GM19328 (cell line): ENCODE measurements at regions not wholly inside any gene's neighbourhood (a gene's known extent, or its start where the extent isn't known, plus 50 kb on each side); places are given as distances from the start of the nearest gene placed in this dataset.

Experiments used
- ATAC-seq: cut with Tn5 transposase; IDR thresholded peaks from one replicate; pipeline ENCODE4 v1.9.1; 2021; ENCODE audit warnings: mild to moderate bottlenecking, moderate library complexity; ENCODE audit not compliant: unreplicated experiment

DNA sequence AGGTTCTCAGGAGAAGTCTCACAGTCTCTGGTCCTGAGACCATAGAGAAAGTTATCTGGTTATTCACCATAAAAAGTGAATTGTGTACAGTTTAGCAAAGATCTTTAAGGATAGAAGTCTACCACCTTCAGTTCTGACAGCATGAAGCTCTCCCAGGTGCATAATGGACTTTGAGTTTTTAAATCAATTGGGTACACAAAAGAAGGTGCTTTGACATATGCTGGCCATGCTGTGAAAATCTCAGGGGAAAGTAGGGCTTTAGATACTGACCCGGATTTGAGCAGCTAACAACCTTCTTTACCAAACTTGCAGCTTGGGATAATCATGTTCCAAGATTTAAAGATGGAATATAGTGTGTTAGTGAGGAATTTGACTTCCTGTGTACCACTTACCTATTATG, 264.2 kb downstream of the ZSWIM6 start:
- no peak for ATAC-seq

DNA sequence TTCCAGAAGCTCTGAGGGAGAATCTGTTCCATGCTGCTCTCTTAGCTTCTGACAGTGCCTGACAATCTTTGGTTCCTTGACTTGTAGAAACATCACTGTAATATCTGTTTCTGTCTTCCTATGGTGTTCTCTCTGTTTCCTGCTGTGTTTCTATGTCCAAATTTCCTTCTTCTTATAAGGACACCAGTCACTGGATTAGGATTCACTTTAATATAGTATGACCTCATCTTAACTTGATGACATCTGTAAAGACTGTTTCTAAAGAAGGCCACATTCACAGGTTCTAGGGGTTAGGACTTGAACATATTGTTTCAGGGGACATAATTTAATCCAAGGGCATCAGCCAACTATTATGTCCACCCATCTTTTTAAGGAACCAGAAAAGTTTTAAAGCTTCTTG, 265.6 kb downstream of the ZSWIM6 start:
- no peak for ATAC-seq

GRCh38 chr5:61598126-61598525, 266.1 kb downstream of the ZSWIM6 start:
- ATAC-seq = no peak

DNA sequence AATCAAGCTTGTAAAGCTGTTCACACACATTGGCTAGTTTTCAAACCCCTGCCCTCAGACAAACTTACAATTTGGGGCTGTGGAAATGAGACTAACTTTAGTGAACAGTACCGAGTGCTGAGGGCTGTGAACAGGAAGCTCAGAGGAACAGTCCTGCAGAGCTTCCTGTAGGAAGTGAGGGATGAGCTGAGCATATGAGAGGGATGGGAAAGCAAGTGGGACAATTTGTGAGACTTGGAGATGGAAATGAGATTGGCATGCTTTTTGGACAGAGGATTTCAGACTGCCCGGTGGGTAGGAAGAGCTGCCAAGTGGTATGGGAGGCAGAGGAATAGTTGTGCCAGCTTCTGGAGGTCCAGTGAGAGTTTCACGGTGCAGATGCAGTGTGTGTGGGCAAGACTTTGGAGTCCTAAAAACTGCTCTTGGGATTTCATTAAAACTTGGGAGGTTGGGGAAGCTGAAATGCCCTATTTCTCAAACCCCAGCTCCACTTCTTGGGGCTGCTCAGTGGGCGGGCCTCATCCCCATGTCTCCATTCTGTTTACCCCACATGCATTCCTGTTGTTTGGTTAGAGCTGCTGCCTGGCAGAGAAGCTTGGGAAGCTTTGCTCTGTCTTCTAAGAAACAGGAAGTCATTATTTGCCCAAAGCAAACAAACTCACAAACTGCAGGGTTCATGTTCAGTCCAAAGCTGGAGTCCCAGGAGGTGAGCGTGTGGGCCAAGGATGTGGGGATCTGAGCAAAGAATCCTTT, 267.5 kb downstream of the ZSWIM6 start:
- ATAC-seq = no peak

GRCh38 chr5:61600123-61600444, 268.0 kb downstream of the ZSWIM6 start:
- no peak for ATAC-seq

DNA sequence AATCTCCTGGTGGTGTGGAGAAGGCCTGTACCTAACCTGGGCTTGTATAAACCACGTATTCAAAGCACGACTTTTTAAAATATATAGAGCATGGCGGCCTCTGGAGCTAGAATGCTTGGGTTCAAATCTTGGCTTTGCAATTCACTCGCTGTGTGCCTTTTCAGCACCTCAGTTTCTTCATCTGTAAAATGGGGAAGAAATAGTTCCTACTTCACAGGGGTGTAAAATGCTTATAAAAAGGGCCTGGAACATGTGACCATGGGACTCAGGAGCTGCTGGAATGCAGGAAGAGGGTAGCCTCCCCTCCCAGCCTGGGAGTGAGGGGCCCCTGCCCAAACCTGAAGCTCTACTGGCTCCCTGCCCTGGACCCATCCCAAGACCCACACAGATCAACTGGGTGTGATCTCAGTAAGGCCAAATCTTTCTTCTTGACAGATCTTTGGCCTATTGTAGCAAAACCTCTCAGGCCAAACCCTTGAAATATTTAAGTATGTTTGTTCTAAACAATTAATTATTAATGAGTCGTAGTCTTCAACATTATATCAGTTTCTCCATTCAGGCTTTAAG, 269.0 kb downstream of the ZSWIM6 start:
- no peak for ATAC-seq

- no peak for ATAC-seq
Measured at GRCh38 chr5:61603211-61603908, 271.3 kb downstream of the ZSWIM6 start.

DNA sequence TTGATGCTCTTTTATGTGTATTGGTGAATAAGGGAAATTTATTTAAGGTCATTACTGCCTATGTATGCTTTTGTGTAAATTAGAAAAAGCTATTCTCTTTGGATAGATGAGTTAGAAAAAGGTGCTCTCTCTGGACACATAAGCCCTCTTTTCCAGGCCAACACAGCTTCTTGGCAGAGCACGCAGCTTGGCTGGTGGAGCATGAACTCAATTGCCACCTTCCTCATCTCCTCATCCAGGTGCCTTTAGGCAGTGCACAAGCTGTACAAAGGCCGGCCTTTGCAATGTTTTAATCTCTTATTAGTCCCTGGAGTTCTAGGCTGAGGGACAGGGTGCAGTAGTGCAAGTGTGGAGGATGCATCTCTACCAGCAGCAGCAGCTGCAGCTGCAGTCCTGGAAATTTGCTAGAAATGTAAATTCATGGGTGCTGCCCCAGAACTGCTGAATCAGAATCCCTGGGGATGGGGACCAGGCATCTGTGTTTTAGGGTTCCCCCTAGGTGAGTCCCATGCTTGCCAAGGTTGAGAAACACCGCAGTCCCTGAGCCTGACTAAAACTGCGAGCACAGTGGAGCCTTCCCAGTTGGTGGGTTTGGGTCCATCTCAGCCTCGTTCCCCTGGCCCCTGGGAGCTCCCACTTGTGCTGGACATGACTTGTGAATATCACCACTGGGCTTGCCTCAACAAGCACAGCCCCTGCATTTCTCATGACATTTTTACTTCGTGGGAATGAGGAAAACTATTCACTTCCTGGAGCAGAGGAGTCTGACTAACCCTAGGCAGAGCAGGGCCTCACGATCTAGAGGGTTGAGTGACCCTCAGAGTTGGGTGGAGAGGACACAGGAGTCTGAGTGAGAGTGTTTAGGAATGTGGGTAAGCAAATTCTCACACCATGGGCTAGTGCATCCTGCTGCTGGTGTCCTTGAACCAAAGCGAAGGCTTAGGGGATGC, 272.3 kb downstream of the ZSWIM6 start:
- ATAC-seq = no peak

- ATAC-seq = no peak
Measured at GRCh38 chr5:61609840-61610677, 278.0 kb downstream of the ZSWIM6 start.

- no peak for ATAC-seq
Measured at GRCh38 chr5:61610678-61611024, 278.6 kb downstream of the ZSWIM6 start.

- ATAC-seq = no peak
Measured at GRCh38 chr5:61612431-61612830, 280.4 kb downstream of the ZSWIM6 start.

DNA sequence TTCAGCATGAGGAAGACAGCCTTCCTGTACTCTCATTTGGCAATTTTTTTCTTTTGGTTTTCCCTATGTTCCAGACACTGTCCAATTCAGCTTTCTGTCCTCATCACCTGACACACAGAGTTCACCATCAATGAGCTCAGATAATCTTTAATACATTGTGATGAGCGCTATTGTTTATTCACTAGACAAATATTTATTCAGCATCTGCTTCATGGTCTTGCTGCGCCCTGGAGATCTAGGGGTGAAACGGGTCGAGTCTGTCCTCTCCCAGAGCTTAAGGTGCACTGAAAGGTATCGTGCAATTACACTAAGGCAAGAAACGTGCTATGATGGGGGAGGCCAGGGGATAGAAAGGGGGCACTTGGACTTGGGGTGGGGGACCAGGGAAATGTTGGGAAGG, 281.6 kb downstream of the ZSWIM6 start:
- no peak for ATAC-seq

GRCh38 chr5:61614606-61615005, 282.5 kb downstream of the ZSWIM6 start:
- ATAC-seq = no peak

DNA sequence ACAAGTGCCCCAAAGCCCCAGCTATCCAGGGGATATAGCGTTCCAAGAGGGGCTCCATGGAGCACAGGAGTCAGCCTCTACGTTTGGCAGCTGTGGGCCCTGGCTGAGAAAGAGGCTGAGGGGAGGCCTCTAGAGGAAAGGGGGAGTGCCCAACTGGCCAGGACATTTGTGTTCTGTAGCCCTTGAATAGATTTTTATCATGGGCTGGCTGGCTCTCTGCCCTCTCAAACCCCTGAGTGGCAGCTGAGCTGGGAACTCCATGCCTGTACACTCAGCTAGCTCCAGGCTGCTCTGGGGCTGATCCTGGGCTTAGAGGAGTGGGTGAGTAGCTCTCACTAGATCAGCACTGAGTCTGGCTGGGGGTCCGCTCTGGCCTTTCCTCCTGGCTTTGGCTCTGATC, 285.0 kb downstream of the ZSWIM6 start:
- ATAC-seq = no peak

DNA sequence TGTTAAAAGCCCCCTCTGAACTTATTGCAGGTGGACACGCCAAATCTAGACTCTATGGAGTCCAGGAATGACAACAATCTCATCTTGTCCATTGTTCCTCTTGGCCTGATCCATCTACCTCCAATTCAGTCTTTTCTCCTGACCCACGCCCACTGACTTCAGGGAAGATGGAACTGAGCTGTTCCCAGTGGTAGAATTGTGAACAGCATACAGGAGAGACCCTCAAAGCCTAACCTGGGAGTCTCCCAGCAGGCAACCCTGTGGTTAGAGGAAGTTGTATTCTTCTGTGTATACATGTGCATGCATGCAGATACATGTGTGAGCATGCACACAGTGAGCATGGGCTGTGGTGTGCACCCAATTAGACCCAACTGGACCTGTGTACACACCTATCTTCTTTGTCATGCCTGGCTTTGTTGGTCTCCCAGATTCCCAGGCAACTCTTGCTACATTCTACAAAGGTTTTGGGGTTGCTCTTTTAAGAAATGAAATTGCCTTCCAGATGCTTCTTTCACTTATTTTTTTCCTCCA, 286.0 kb downstream of the ZSWIM6 start:
- no peak for ATAC-seq

- no peak for ATAC-seq
Measured at GRCh38 chr5:61618577-61618976, 286.5 kb downstream of the ZSWIM6 start.

- ATAC-seq = no peak
Measured at GRCh38 chr5:61619289-61619688, 287.2 kb downstream of the ZSWIM6 start.

DNA sequence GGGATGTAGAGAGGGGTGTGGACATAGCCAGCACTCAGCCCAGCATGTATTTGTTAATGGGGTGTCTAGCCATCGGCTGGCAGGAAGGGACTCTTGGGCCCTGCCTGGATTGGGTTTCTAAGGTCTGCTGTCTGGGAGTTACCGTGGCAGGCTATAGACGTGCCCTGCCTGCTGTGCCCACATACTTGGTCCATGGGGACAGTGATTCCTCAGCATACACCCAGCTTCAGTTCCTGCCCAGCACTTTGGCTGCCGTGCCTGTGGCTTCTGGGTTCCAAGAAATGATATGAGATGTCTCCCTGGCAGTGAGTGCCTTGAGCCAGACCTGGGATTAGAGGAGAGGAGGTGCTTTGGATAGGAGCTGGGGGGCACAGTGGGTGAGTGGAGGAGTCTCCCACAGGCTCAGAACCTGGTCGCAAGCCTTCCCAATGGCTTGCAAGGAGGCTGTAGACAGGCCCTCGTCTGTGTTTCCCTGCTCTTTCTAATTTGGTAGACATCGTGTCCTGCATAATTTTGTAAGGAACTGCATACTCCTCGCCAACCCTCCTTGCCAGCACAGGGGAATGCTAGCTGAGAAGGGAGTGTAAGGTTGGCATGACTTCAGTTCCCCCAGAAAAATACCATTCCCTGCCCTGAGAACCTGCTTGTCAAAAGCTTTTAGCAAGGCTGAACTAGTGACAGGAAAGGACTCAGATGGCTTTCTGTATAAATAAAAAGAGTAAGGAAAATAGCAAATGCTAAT, 287.9 kb downstream of the ZSWIM6 start:
- ATAC-seq = no peak

- no peak for ATAC-seq
Measured at GRCh38 chr5:61620699-61621182, 288.7 kb downstream of the ZSWIM6 start.
